Naive thymus-derived CD4-positive, alpha-beta T cell (primary cell): ENCODE measurements at regions not wholly inside any gene's neighbourhood (a gene's known extent, or its start where the extent isn't known, plus 50 kb on each side); places are given as distances from the start of the nearest gene placed in this dataset.

Experiments
- ATAC-seq: fragments of 150-1000 bp; cut with Tn5 transposase; 2 replicates; pipeline ENCODE4 v1.10.0; 2021; ENCODE audit warnings: mild to moderate bottlenecking, moderate library complexity
- CTCF ChIA-PET: fragments of 350-600 bp; sonication (Branson Sonifier 250); formaldehyde crosslinking; loops from one replicate; lab custom pipeline; 2021; ENCODE audit warnings: antibody characterized with exemption; lab: Charles Lee
- POLR2A ChIA-PET: fragments of 350-600 bp; sonication (Branson Sonifier 250); formaldehyde crosslinking; loops from one replicate; lab custom pipeline; 2021; ENCODE audit warnings: antibody characterized with exemption, inconsistent platforms; lab: Charles Lee
- DNase-seq, 9 donors: peaks; one replicate each; pipeline versions ENCODE4 v3.0.0 to v3.0.0-alpha.2; 2020 to 2022; ENCODE audit warnings: mixed read lengths in 1 of 9
- H3K27ac ChIP-seq: one replicate; pipeline ENCODE4 v1.7.0; 2013; ENCODE audit warnings: mild to moderate bottlenecking, low read depth, low read length, moderate library complexity
- H3K27me3 ChIP-seq, 2 donors: one replicate each; pipeline ENCODE4 v1.7.0; 2013; ENCODE audit warnings: low read length in 2 of 2, mild to moderate bottlenecking in 2 of 2, moderate library complexity in 2 of 2; ENCODE audit not compliant: control insufficient read depth in 2 of 2, insufficient read depth in 2 of 2
- H3K36me3 ChIP-seq, 3 experiments: 1 replicate in 2 of 3; 2 replicates in 1 of 3; pipeline ENCODE4 v1.7.0; 2013; ENCODE audit warnings: low read length in 3 of 3, mild to moderate bottlenecking in 3 of 3, moderate library complexity in 1 of 3; ENCODE audit not compliant: insufficient read depth in 3 of 3, control insufficient read depth in 2 of 3
- H3K4me1 ChIP-seq, 2 donors: one replicate each; pipeline ENCODE4 v1.7.0; 2013; ENCODE audit warnings: low read length in 2 of 2, mild to moderate bottlenecking in 2 of 2, moderate library complexity in 1 of 2; ENCODE audit not compliant: control insufficient read depth in 2 of 2, insufficient read depth in 2 of 2
- H3K4me3 ChIP-seq: 2 replicates; pipeline ENCODE4 v1.7.0; 2013; ENCODE audit warnings: mild to moderate bottlenecking, low read length
- H3K9me3 ChIP-seq, 3 experiments: 1 replicate in 2 of 3; 2 replicates in 1 of 3; pipeline ENCODE4 v1.7.0; 2013; ENCODE audit warnings: low read length in 3 of 3; ENCODE audit not compliant: control insufficient read depth in 2 of 3
- H3K27ac Mint-ChIP-seq, 9 donors: one replicate each; pipeline ENCODE4 v1.8.0; 2020 to 2022; ENCODE audit warnings: mixed read lengths in 9 of 9, mild to moderate bottlenecking in 8 of 9, moderate library complexity in 5 of 9, inconsistent platforms in 2 of 9
- H3K27me3 Mint-ChIP-seq, 5 donors: one replicate each; pipeline ENCODE4 v1.8.0; 2021 to 2022; ENCODE audit warnings: mixed read lengths in 5 of 5, mild to moderate bottlenecking in 1 of 5
- H3K36me3 Mint-ChIP-seq, 5 donors: one replicate each; pipeline ENCODE4 v1.8.0; 2020 to 2022; ENCODE audit warnings: mixed read lengths in 5 of 5, mild to moderate bottlenecking in 3 of 5, inconsistent platforms in 1 of 5
- H3K4me1 Mint-ChIP-seq, 7 donors: one replicate each; pipeline ENCODE4 v1.8.0; 2020 to 2022; ENCODE audit warnings: mixed read lengths in 7 of 7, mild to moderate bottlenecking in 3 of 7, inconsistent platforms in 1 of 7
- H3K4me3 Mint-ChIP-seq, 10 donors: one replicate each; pipeline ENCODE4 v1.8.0; 2020 to 2022; ENCODE audit warnings: mild to moderate bottlenecking in 10 of 10, mixed read lengths in 10 of 10, moderate library complexity in 6 of 10, inconsistent platforms in 2 of 10
- H3K9me3 Mint-ChIP-seq, 11 donors: one replicate each; pipeline ENCODE4 v1.8.0; 2020 to 2022; ENCODE audit warnings: mixed read lengths in 11 of 11, mild to moderate bottlenecking in 4 of 11, inconsistent platforms in 1 of 11, moderate library complexity in 1 of 11
- intact Hi-C, 2 donors: fragments of 100-400 bp; cut with micrococcal nuclease; formaldehyde crosslinking; loops; one replicate each; pipeline ENCODE4 v1.15.1; 2023

DNA sequence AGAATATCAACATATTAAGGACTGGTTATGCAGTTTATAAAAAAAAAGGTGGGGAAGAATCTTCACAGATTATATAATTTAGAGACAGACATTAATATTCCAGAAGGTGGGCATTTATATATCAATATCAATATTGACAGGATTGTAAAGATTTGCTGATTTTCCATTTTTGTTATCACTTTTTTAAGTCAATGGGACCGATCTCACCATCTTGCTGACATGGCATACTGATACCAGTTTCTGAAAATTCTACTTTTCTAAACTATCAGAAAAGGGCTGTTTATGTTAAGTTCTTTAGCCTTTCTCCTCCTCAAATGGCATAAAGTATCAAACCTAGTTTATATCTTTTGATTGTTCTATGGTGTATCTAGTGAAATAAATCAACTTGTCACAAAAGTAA lies 344.1 kb upstream of the SOX5 start:
- ATAC-seq (no peak), DNase-seq (no peak)
- peaks cover 0 to 4% (median 0%) of the 10 kb centered on the region in 11 donors for H3K9me3 Mint-ChIP-seq
- no peaks in the 10 kb centered on the region for H3K27me3 Mint-ChIP-seq
- no peaks in the 10 kb centered on the region for H3K36me3 ChIP-seq
- H3K27ac ChIP-seq = no peak overlapping the region
- H3K36me3 Mint-ChIP-seq = no peaks in the 10 kb centered on the region
- H3K4me3 Mint-ChIP-seq = no peak overlapping the region
- intact Hi-C loops = no loop called here
- H3K4me1 Mint-ChIP-seq = no peaks in the 10 kb centered on the region
- H3K9me3 ChIP-seq = no peaks in the 10 kb centered on the region
- CTCF ChIA-PET = no interaction called here
- POLR2A ChIA-PET = no interaction called here
- H3K27me3 ChIP-seq = no peaks in the 10 kb centered on the region
- no peak overlapping the region for H3K27ac Mint-ChIP-seq
- H3K4me1 ChIP-seq = no peaks in the 10 kb centered on the region
- no peak overlapping the region for H3K4me3 ChIP-seq

DNA sequence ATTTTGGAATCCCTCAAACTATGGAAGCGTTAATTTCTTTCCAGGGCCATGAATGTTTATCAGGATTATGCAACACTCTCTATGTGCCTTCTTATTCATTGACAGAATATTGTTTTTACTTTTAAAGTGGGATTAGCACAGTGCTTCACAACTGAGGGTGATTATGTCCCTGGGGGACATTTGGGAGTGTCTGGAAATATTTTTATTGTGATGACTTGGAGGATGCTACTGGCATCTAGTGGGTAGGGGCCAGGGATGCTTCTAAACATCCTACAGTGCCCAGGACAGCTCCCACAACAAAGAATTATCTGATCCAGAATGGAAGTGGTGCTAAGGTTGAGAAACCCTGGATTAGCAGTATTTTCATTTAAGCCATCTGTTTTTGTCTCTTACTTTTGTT lies 338.5 kb upstream of the SOX5 start:
- no peaks in the 10 kb centered on the region for H3K4me1 ChIP-seq
- no peaks in the 10 kb centered on the region for H3K27me3 Mint-ChIP-seq
- H3K4me3 Mint-ChIP-seq = no peak overlapping the region
- CTCF ChIA-PET = no interaction called here
- no peak for ATAC-seq
- H3K9me3 Mint-ChIP-seq = peaks cover 0 to 6% (median 0%) of the 10 kb centered on the region in 11 donors
- DNase-seq = no peak
- no peaks in the 10 kb centered on the region for H3K4me1 Mint-ChIP-seq
- no peaks in the 10 kb centered on the region for H3K9me3 ChIP-seq
- POLR2A ChIA-PET = no interaction called here
- H3K4me3 ChIP-seq = no peak overlapping the region
- no peak overlapping the region for H3K27ac Mint-ChIP-seq
- no peak overlapping the region for H3K27ac ChIP-seq
- intact Hi-C loops = no loop called here
- H3K36me3 Mint-ChIP-seq = no peaks in the 10 kb centered on the region
- H3K27me3 ChIP-seq = no peaks in the 10 kb centered on the region
- no peaks in the 10 kb centered on the region for H3K36me3 ChIP-seq

- no peak overlapping the region for H3K27ac ChIP-seq
Observed at GRCh38 chr12:24285448-24285847, 336.0 kb upstream of the SOX5 start.

DNA sequence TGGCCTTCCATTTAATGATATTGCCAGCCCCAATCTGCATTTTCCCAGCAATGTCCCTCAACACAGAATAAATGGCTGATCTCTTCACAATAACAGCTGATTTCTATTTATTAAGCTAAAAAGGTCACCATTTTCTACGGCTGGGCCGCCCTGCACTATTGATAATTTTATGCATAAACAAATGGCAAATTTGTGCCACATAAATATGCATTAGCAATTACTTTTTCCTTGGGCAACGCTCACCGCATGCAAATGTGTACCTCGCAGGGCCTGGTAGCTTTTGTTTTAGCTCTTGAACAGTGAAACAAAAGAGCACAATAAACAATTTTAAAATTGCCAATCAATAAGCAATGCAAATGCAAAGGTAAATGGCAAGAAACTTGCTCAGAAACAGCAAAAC lies 331.9 kb upstream of the SOX5 start:
- Mint-ChIP-seq H3K27me3 (no peaks in the 10 kb centered on the region), H3K4me3 (no peak overlapping the region), H3K4me1 (no peaks in the 10 kb centered on the region), H3K36me3 (no peaks in the 10 kb centered on the region), H3K27ac (no peak overlapping the region), H3K9me3 (peaks cover 0 to 3% (median 0%) of the 10 kb centered on the region in 11 donors)
- no peaks in the 10 kb centered on the region for H3K36me3 ChIP-seq
- no peaks in the 10 kb centered on the region for H3K4me1 ChIP-seq
- intact Hi-C loops = no loop called here
- H3K4me3 ChIP-seq = no peak overlapping the region
- H3K27ac ChIP-seq = no peak overlapping the region
- H3K9me3 ChIP-seq = no peaks in the 10 kb centered on the region
- no peak for ATAC-seq
- POLR2A ChIA-PET = no interaction called here
- H3K27me3 ChIP-seq = no peaks in the 10 kb centered on the region
- DNase-seq = no peak
- CTCF ChIA-PET = no interaction called here

More at GRCh38 chr12:24285448-24285847, 336.0 kb upstream of the SOX5 start:
- ATAC-seq = no peak
- no peak for DNase-seq
- Mint-ChIP-seq H3K9me3 (peaks cover 0 to 3% (median 0%) of the 10 kb centered on the region in 11 donors), H3K27ac (no peak overlapping the region), H3K27me3 (no peaks in the 10 kb centered on the region), H3K4me3 (no peak overlapping the region), H3K4me1 (no peaks in the 10 kb centered on the region), H3K36me3 (no peaks in the 10 kb centered on the region)
- ChIA-PET CTCF (no interaction called here), POLR2A (no interaction called here)
- H3K4me3 ChIP-seq = no peak overlapping the region
- H3K4me1 ChIP-seq = no peaks in the 10 kb centered on the region
- no peaks in the 10 kb centered on the region for H3K36me3 ChIP-seq
- intact Hi-C loops = no loop called here
- H3K27me3 ChIP-seq = no peaks in the 10 kb centered on the region
- H3K9me3 ChIP-seq = no peaks in the 10 kb centered on the region

- no peak overlapping the region for H3K4me3 ChIP-seq
- H3K9me3 ChIP-seq = no peaks in the 10 kb centered on the region
- H3K27me3 ChIP-seq = no peaks in the 10 kb centered on the region
- Mint-ChIP-seq H3K4me1 (no peaks in the 10 kb centered on the region), H3K4me3 (no peak overlapping the region), H3K27ac (no peak overlapping the region), H3K9me3 (peaks cover 0 to 3% (median 0%) of the 10 kb centered on the region in 11 donors), H3K36me3 (no peaks in the 10 kb centered on the region), H3K27me3 (peaks cover 0 to 3% (median 0%) of the 10 kb centered on the region in 5 donors)
- H3K36me3 ChIP-seq = no peaks in the 10 kb centered on the region
- ChIA-PET POLR2A (no interaction called here), CTCF (no interaction called here)
- H3K27ac ChIP-seq = no peak overlapping the region
- no peak for ATAC-seq
- DNase-seq = no peak
- intact Hi-C loops = no loop called here
- H3K4me1 ChIP-seq = no peaks in the 10 kb centered on the region
Observed at GRCh38 chr12:24280056-24280842, 330.8 kb upstream of the SOX5 start.

DNA sequence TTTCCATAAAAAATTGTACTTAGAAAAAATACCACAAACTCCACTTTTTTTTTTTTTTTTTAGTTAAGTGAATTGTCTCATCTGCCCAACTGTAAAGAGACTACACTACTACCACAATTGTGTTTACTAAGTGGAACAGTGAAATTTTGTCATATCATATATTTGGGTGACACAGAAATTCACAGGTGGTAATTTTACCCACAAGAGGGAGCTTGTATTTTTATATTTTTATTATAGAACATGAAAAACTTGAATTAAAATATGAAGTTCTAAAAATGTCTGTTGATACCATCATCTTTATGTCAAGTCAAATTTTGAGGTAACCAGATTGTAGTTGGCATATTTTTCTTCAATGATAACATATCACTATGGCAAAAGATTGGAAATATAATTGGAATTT lies 329.4 kb upstream of the SOX5 start:
- no peak overlapping the region for H3K27ac ChIP-seq
- Mint-ChIP-seq H3K9me3 (peaks cover 0 to 1% (median 0%) of the 10 kb centered on the region in 11 donors), H3K4me1 (no peaks in the 10 kb centered on the region), H3K27me3 (peaks cover 0 to 3% (median 0%) of the 10 kb centered on the region in 5 donors), H3K27ac (no peak overlapping the region), H3K4me3 (no peak overlapping the region), H3K36me3 (no peaks in the 10 kb centered on the region)
- ATAC-seq = no peak
- no peak for DNase-seq
- no peaks in the 10 kb centered on the region for H3K27me3 ChIP-seq
- ChIA-PET CTCF (interaction anchor here (0.6 kb wide), 1 partner anchor 9 kb away, joined by 4 read pairs; no protein-coding TSS in a partner anchor), POLR2A (no interaction called here)
- no peaks in the 10 kb centered on the region for H3K9me3 ChIP-seq
- H3K4me1 ChIP-seq = no peaks in the 10 kb centered on the region
- no peak overlapping the region for H3K4me3 ChIP-seq
- no peaks in the 10 kb centered on the region for H3K36me3 ChIP-seq
- intact Hi-C loops = no loop called here

DNA sequence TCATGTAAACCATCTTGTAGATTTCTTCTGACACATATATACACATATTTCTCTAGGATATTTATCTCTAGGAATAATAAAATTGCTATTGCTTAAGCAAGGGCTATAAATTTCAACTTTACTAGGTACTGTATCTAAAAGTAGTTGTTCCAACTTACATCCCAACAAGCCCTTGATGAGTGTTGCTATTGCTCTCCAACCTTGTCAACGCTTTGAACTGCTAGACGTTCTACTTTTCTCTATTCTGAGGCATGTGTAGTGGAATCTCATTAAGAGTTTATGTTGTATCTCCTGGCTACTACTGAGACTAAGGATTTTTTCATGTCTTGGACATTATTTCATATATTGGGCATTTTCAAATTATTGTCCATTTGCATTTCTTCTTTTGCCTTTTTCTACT lies 321.5 kb upstream of the SOX5 start:
- Histone ChIP-seq H3K9me3 (no peaks in the 10 kb centered on the region), H3K36me3 (no peaks in the 10 kb centered on the region), H3K27me3 (no peaks in the 10 kb centered on the region), H3K4me1 (no peaks in the 10 kb centered on the region), H3K27ac (no peak overlapping the region), H3K4me3 (no peak overlapping the region)
- H3K27ac Mint-ChIP-seq = no peak overlapping the region
- H3K36me3 Mint-ChIP-seq = no peaks in the 10 kb centered on the region
- peaks cover 0 to 6% (median 0%) of the 10 kb centered on the region in 5 donors for H3K27me3 Mint-ChIP-seq
- H3K4me3 Mint-ChIP-seq = no peak overlapping the region
- POLR2A ChIA-PET = no interaction called here
- ATAC-seq = no peak
- intact Hi-C loops = no loop called here
- no peak for DNase-seq
- H3K4me1 Mint-ChIP-seq = no peaks in the 10 kb centered on the region
- CTCF ChIA-PET = no interaction called here
- H3K9me3 Mint-ChIP-seq = peaks cover 0 to 3% (median 0%) of the 10 kb centered on the region in 11 donors
